Astrocyte (in vitro differentiated cells and primary cell): ENCODE measurements at regions not wholly inside any gene's neighbourhood (a gene's known extent, or its start where the extent isn't known, plus 50 kb on each side); places are given as distances from the start of the nearest gene placed in this dataset.

Source experiments
- DNase-seq: peaks from one replicate; pipeline ENCODE4 v3.0.0-alpha.2; 2010; ENCODE audit warnings: low read depth
- FAIRE-seq: peaks from 2 replicates; lab custom pipeline; 2011; peaks lifted over from hg19 to GRCh38; lab: Jason Lieb, UNC
- H2AFZ ChIP-seq: 2 replicates; pipeline ENCODE4 v1.6.0; 2012; ENCODE audit warnings: low read depth, low read length, inconsistent platforms
- H3K27ac ChIP-seq: 2 replicates; pipeline ENCODE4 v1.5.1; 2011; ENCODE audit warnings: low read depth, low read length, inconsistent platforms
- H3K27me3 ChIP-seq: 2 replicates; pipeline ENCODE4 v1.6.0; 2011; ENCODE audit warnings: low read length, inconsistent platforms; ENCODE audit not compliant: insufficient read depth
- H3K36me3 ChIP-seq: 2 replicates; pipeline ENCODE4 v1.5.1; 2011; ENCODE audit warnings: low read length, inconsistent platforms; ENCODE audit not compliant: insufficient read depth
- H3K4me1 ChIP-seq: 2 replicates; pipeline ENCODE4 v1.5.1; 2011; ENCODE audit warnings: low read length, inconsistent platforms; ENCODE audit not compliant: insufficient read depth
- H3K4me2 ChIP-seq: 2 replicates; pipeline ENCODE4 v1.6.0; 2012; ENCODE audit warnings: low read length, inconsistent platforms
- H3K4me3 ChIP-seq: 2 replicates; pipeline ENCODE4 v1.5.1; 2011; ENCODE audit warnings: low read depth, mild to moderate bottlenecking, low read length, inconsistent platforms; ENCODE audit not compliant: insufficient read depth
- H3K79me2 ChIP-seq: 2 replicates; pipeline ENCODE4 v1.6.0; 2012; ENCODE audit warnings: mild to moderate bottlenecking, low read length, inconsistent platforms; ENCODE audit not compliant: insufficient read depth
- H3K9ac ChIP-seq: 2 replicates; pipeline ENCODE4 v1.6.0; 2012; ENCODE audit warnings: mild to moderate bottlenecking, low read length, inconsistent platforms
- H3K9me3 ChIP-seq: 2 replicates; pipeline ENCODE4 v1.5.1; 2012; ENCODE audit warnings: low read depth, mild to moderate bottlenecking, low read length, inconsistent platforms; ENCODE audit not compliant: insufficient read depth
- H4K20me1 ChIP-seq: 2 replicates; pipeline ENCODE4 v1.6.0; 2012; ENCODE audit warnings: low read length, inconsistent platforms; ENCODE audit not compliant: insufficient read depth
- H3K27ac Mint-ChIP-seq: one replicate; pipeline ENCODE4 v1.8.0; 2021; ENCODE audit warnings: mild to moderate bottlenecking, mixed read lengths; ENCODE audit not compliant: unreplicated experiment
- H3K27me3 Mint-ChIP-seq: one replicate; pipeline ENCODE4 v1.8.0; 2021; ENCODE audit warnings: low read depth, mixed read lengths; ENCODE audit not compliant: unreplicated experiment
- H3K36me3 Mint-ChIP-seq: one replicate; pipeline ENCODE4 v1.8.0; 2021; ENCODE audit warnings: low read depth, mixed read lengths; ENCODE audit not compliant: unreplicated experiment
- H3K4me1 Mint-ChIP-seq: one replicate; pipeline ENCODE4 v1.8.0; 2021; ENCODE audit warnings: low read depth, mixed read lengths; ENCODE audit not compliant: unreplicated experiment
- H3K4me3 Mint-ChIP-seq: one replicate; pipeline ENCODE4 v1.8.0; 2021; ENCODE audit warnings: mild to moderate bottlenecking, moderate library complexity, mixed read lengths; ENCODE audit not compliant: unreplicated experiment
- H3K9me3 Mint-ChIP-seq: one replicate; pipeline ENCODE4 v1.8.0; 2021; ENCODE audit warnings: mild to moderate bottlenecking, mixed read lengths; ENCODE audit not compliant: unreplicated experiment
- EZH2 ChIP-seq: IDR thresholded peaks from 2 replicates; pipeline ENCODE4 v1.6.1; 2012; ENCODE audit warnings: mild to moderate bottlenecking, low read length, inconsistent platforms; ENCODE audit not compliant: insufficient read depth
- TF ChIP-seq, protein P1 (sequence below): IDR thresholded peaks from 2 replicates; pipeline ENCODE4 v1.5.1; 2011; ENCODE audit warnings: low read depth, mild to moderate bottlenecking, inconsistent platforms, low read length, moderate library complexity; ENCODE audit not compliant: insufficient read depth

DNA sequence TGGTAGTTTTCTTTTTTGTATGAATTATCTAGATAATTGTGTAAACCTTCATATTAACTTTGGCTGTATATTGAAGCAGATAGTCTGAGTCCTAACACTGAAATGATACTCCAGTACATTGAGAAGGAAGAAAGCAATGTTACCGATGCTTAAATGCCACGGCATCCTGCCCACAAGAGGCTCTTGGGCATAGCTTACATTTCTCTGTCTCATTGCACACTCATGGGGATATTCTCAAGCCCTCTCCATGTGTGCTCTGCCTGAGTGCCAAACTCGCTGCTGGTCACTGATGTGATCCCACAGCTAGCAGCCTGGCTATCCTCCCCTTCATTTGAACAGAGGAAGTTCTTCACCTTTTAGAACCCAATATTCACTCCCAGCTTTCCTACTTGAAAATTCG is 179.4 kb downstream of the TGFB2 start:
- Histone ChIP-seq H3K27me3 (no peaks in the 10 kb centered on the region), H3K4me1 (no peaks in the 10 kb centered on the region), H2AFZ (no peak overlapping the region), H3K9me3 (no peaks in the 10 kb centered on the region), H3K79me2 (no peaks in the 10 kb centered on the region), H3K9ac (no peak overlapping the region), H4K20me1 (no peaks in the 10 kb centered on the region), H3K27ac (no peak overlapping the region), H3K4me2 (no peak overlapping the region), H3K4me3 (no peak overlapping the region), H3K36me3 (no peaks in the 10 kb centered on the region)
- TF ChIP-seq, protein P1, sequence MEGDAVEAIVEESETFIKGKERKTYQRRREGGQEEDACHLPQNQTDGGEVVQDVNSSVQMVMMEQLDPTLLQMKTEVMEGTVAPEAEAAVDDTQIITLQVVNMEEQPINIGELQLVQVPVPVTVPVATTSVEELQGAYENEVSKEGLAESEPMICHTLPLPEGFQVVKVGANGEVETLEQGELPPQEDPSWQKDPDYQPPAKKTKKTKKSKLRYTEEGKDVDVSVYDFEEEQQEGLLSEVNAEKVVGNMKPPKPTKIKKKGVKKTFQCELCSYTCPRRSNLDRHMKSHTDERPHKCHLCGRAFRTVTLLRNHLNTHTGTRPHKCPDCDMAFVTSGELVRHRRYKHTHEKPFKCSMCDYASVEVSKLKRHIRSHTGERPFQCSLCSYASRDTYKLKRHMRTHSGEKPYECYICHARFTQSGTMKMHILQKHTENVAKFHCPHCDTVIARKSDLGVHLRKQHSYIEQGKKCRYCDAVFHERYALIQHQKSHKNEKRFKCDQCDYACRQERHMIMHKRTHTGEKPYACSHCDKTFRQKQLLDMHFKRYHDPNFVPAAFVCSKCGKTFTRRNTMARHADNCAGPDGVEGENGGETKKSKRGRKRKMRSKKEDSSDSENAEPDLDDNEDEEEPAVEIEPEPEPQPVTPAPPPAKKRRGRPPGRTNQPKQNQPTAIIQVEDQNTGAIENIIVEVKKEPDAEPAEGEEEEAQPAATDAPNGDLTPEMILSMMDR: no peak
- TF ChIP-seq EZH2: no peak
- H3K27me3 Mint-ChIP-seq: no peaks in the 10 kb centered on the region
- peaks cover 3% of the 10 kb centered on the region for H3K9me3 Mint-ChIP-seq
- no peak for DNase-seq
- H3K36me3 Mint-ChIP-seq: no peaks in the 10 kb centered on the region
- no peak overlapping the region for H3K4me3 Mint-ChIP-seq
- peaks cover 1% of the 10 kb centered on the region for H3K4me1 Mint-ChIP-seq
- H3K27ac Mint-ChIP-seq: no peak overlapping the region
- peak; percentile 80 for FAIRE-seq

DNA sequence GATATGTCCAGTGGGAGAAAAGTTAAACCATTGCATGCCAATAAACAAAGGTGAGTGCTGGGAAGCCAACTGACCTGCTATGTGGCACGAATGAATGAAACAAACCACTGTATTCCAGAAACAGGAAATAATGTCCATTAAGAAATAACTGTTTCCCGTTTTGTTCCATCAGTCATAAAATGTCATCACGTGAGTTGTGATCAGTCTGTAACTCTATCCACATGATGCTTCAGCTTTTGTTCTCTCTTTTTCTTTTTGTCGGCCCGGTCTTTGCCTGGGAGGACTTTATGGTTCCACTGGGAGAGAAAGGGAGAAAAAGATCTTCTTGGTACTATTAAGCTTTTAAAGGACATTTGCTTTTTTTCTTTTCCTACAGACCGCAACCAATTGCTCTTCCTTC is 179.9 kb downstream of the TGFB2 start:
- no peaks in the 10 kb centered on the region for H3K36me3 Mint-ChIP-seq
- Histone ChIP-seq H3K27ac (no peak overlapping the region), H3K4me3 (no peak overlapping the region), H2AFZ (no peak overlapping the region), H3K4me2 (no peak overlapping the region), H3K27me3 (no peaks in the 10 kb centered on the region), H3K9ac (no peak overlapping the region), H3K9me3 (no peaks in the 10 kb centered on the region), H4K20me1 (no peaks in the 10 kb centered on the region), H3K79me2 (no peaks in the 10 kb centered on the region), H3K4me1 (no peaks in the 10 kb centered on the region), H3K36me3 (no peaks in the 10 kb centered on the region)
- H3K27ac Mint-ChIP-seq: no peak overlapping the region
- H3K4me3 Mint-ChIP-seq: no peak overlapping the region
- H3K27me3 Mint-ChIP-seq: no peaks in the 10 kb centered on the region
- no peaks in the 10 kb centered on the region for H3K4me1 Mint-ChIP-seq
- FAIRE-seq (peak; percentile 17), DNase-seq (no peak)
- peaks cover 3% of the 10 kb centered on the region for H3K9me3 Mint-ChIP-seq
- TF ChIP-seq, protein P1: no peak
- no peak for TF ChIP-seq EZH2

DNA sequence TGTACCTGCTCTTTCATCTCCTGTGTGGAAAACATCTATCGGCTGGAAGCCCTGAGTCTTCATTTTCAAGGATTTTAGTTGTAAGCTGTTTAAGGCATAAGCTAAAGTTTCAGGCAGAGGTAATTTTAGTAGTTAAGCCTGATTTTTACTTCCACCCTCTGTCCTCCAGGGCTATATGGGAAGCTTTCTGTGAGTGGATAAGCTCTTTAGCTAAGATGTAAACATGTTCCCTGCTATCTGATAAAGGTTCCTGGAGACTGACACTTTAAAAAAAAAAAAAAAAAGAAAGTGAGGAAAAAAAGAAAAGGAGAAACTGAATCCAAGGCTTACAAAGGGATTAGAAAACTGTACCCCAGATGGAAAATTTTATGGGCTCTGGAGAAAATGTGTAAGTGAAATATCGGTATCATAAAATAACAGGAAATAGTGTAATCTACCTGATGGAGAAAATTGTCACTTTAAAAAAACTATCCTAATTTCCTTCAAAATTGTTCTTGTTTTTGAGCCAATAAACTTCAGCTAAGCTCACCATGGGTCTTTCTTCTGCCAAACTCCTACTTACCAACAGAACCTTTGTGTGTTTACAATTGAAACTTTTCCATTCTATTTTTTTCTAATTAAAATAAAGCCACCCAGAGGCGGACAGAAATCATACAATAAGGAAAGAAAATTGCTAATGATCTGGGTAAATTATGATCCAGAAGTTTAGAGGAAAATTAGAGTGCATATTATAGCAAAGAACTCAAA is 180.5 kb downstream of the TGFB2 start:
- H4K20me1 ChIP-seq: no peaks in the 10 kb centered on the region
- no peak overlapping the region for H3K4me2 ChIP-seq
- H3K79me2 ChIP-seq: no peaks in the 10 kb centered on the region
- H2AFZ ChIP-seq: no peak overlapping the region
- H3K36me3 Mint-ChIP-seq: no peaks in the 10 kb centered on the region
- H3K4me3 Mint-ChIP-seq: no peak overlapping the region
- no peak overlapping the region for H3K27ac Mint-ChIP-seq
- FAIRE-seq (no peak), DNase-seq (no peak)
- H3K9me3 Mint-ChIP-seq: peaks cover 3% of the 10 kb centered on the region
- no peaks in the 10 kb centered on the region for H3K9me3 ChIP-seq
- TF ChIP-seq, protein P1: no peak
- TF ChIP-seq EZH2: no peak
- H3K27me3 Mint-ChIP-seq: no peaks in the 10 kb centered on the region
- H3K4me3 ChIP-seq: no peak overlapping the region
- H3K9ac ChIP-seq: no peak overlapping the region
- H3K36me3 ChIP-seq: no peaks in the 10 kb centered on the region
- H3K4me1 Mint-ChIP-seq: no peaks in the 10 kb centered on the region
- no peak overlapping the region for H3K27ac ChIP-seq
- H3K27me3 ChIP-seq: no peaks in the 10 kb centered on the region
- H3K4me1 ChIP-seq: no peaks in the 10 kb centered on the region
